ENCODE measurements at regions not wholly inside any gene's neighbourhood (a gene's known extent, or its start where the extent isn't known, plus 50 kb on each side); places are given as distances from the start of the nearest gene placed in this dataset.

GRCh38 chr2:180364719-180365118 lies 357.6 kb upstream of the CWC22 start:
- DNase-seq (ENCODE audit: low read depth) = no peak

GRCh38 chr2:180360283-180360618 lies 353.2 kb upstream of the CWC22 start:
- no peak for DNase-seq (ENCODE audit: low read depth)

- no peak for DNase-seq (ENCODE audit: low read depth)
Measured at GRCh38 chr2:180359522-180360282, 352.6 kb upstream of the CWC22 start.

GRCh38 chr2:180358458-180358857 lies 351.4 kb upstream of the CWC22 start:
- no peak for DNase-seq (ENCODE audit: low read depth)

- no peak for DNase-seq (ENCODE audit: low read depth)
Measured at GRCh38 chr2:180356676-180357075, 349.6 kb upstream of the CWC22 start.

GRCh38 chr2:180352620-180353019 lies 345.5 kb upstream of the CWC22 start:
- DNase-seq (ENCODE audit: low read depth) = no peak

GRCh38 chr2:180349809-180350208 lies 342.7 kb upstream of the CWC22 start:
- no peak for DNase-seq (ENCODE audit: low read depth)

- no peak for DNase-seq (ENCODE audit: low read depth)
Measured at GRCh38 chr2:180343528-180344345, 336.6 kb upstream of the CWC22 start.

- DNase-seq (ENCODE audit: low read depth) = peak; percentile 8
Measured at GRCh38 chr2:180337136-180337535, 330.0 kb upstream of the CWC22 start.

- no peak for DNase-seq (ENCODE audit: low read depth)
Measured at GRCh38 chr2:180336550-180336949, 329.5 kb upstream of the CWC22 start.

GRCh38 chr2:180334514-180334913 lies 327.4 kb upstream of the CWC22 start:
- no peak for DNase-seq (ENCODE audit: low read depth)

- DNase-seq (ENCODE audit: low read depth) = no peak
Measured at GRCh38 chr2:180328795-180329422, 321.8 kb upstream of the CWC22 start.

GRCh38 chr2:180327185-180327584 lies 320.1 kb upstream of the CWC22 start:
- no peak for DNase-seq (ENCODE audit: low read depth)

GRCh38 chr2:180325416-180326120 lies 318.5 kb upstream of the CWC22 start:
- no peak for DNase-seq (ENCODE audit: low read depth)

GRCh38 chr2:180324182-180324581 lies 317.1 kb upstream of the CWC22 start:
- no peak for DNase-seq (ENCODE audit: low read depth)

GRCh38 chr2:180322781-180323180 lies 315.7 kb upstream of the CWC22 start:
- no peak for DNase-seq (ENCODE audit: low read depth)

GRCh38 chr2:180319586-180320405 lies 312.7 kb upstream of the CWC22 start:
- no peak for DNase-seq (ENCODE audit: low read depth)

GRCh38 chr2:180314086-180314485 lies 307.0 kb upstream of the CWC22 start:
- no peak for DNase-seq (ENCODE audit: low read depth)

- no peak for DNase-seq (ENCODE audit: low read depth)
Measured at GRCh38 chr2:180312542-180312941, 305.4 kb upstream of the CWC22 start.

- DNase-seq (ENCODE audit: low read depth) = no peak
Measured at GRCh38 chr2:180307096-180307495, 300.0 kb upstream of the CWC22 start.

- no peak for DNase-seq (ENCODE audit: low read depth)
Measured at GRCh38 chr2:180306346-180306745, 299.2 kb upstream of the CWC22 start.

All from fibroblast of gingiva (primary cell).